ENCODE measurements at regions not wholly inside any gene's neighbourhood (a gene's known extent, or its start where the extent isn't known, plus 50 kb on each side); places are given as distances from the start of the nearest gene placed in this dataset.
A peak's percentile ranks its signal among the peaks of the same experiment; 100 is the strongest.

- no peak for TF ChIP-seq FOXP2 (optimal IDR thresholded peaks at IDR 0.05; ENCODE audit: control extremely low read depth, extremely low read length, insufficient read depth)
- no peak for TF ChIP-seq POLR2AphosphoS5 (IDR thresholded peaks at IDR 0.05; ENCODE audit: borderline replicate concordance, low read depth, low read length)
- TF ChIP-seq EZH2 (IDR thresholded peaks at IDR 0.05): no peak
- H3K27ac ChIP-seq: peak overlapping the region; percentile 27; the same call in 1 of the 2 replicates
- H3K4me3 ChIP-seq: no peak overlapping the region; the same call in 1 of the 2 replicates
- no peaks in the 10 kb centered on the region for H3K36me3 ChIP-seq (ENCODE audit: insufficient read depth, low read length)
- no peak overlapping the region for H3K9ac ChIP-seq (ENCODE audit: insufficient read length)
- no peaks in the 10 kb centered on the region for H3K9me3 ChIP-seq (ENCODE audit: low read depth, low read length)
- DNase-seq (ENCODE audit: low read depth, low spot score): peak; percentile 69
Observed at GRCh38 chr2:45177870-45178269, 168.6 kb upstream of the SIX2 start.

GRCh38 chr2:45176390-45176789 is 167.1 kb upstream of the SIX2 start:
- Histone ChIP-seq H3K4me3 (no peak overlapping the region), H3K27ac (no peak overlapping the region), H3K9me3 (ENCODE audit: low read depth, low read length) (no peaks in the 10 kb centered on the region), H3K36me3 (ENCODE audit: insufficient read depth, low read length) (no peaks in the 10 kb centered on the region), H3K9ac (ENCODE audit: insufficient read length) (no peak overlapping the region)
- no peak for DNase-seq (ENCODE audit: low read depth, low spot score)
- no peak for TF ChIP-seq POLR2AphosphoS5 (IDR thresholded peaks at IDR 0.05; ENCODE audit: borderline replicate concordance, low read depth, low read length)
- no peak for TF ChIP-seq FOXP2 (optimal IDR thresholded peaks at IDR 0.05; ENCODE audit: control extremely low read depth, extremely low read length, insufficient read depth)
- TF ChIP-seq EZH2 (IDR thresholded peaks at IDR 0.05): no peak

GRCh38 chr2:45173513-45173912 is 164.3 kb upstream of the SIX2 start:
- TF ChIP-seq FOXP2 (optimal IDR thresholded peaks at IDR 0.05; ENCODE audit: control extremely low read depth, extremely low read length, insufficient read depth) (no peak), POLR2AphosphoS5 (IDR thresholded peaks at IDR 0.05; ENCODE audit: borderline replicate concordance, low read depth, low read length) (no peak), EZH2 (IDR thresholded peaks at IDR 0.05) (no peak)
- Histone ChIP-seq H3K36me3 (ENCODE audit: insufficient read depth, low read length) (no peaks in the 10 kb centered on the region), H3K9ac (ENCODE audit: insufficient read length) (no peak overlapping the region), H3K4me3 (no peak overlapping the region), H3K27ac (no peak overlapping the region), H3K9me3 (ENCODE audit: low read depth, low read length) (no peaks in the 10 kb centered on the region)
- DNase-seq (ENCODE audit: low read depth, low spot score): no peak

GRCh38 chr2:45172760-45173392 is 163.6 kb upstream of the SIX2 start:
- Histone ChIP-seq H3K9ac (ENCODE audit: insufficient read length) (no peak overlapping the region), H3K4me3 (no peak overlapping the region), H3K27ac (no peak overlapping the region), H3K36me3 (ENCODE audit: insufficient read depth, low read length) (no peaks in the 10 kb centered on the region), H3K9me3 (ENCODE audit: low read depth, low read length) (no peaks in the 10 kb centered on the region)
- DNase-seq (ENCODE audit: low read depth, low spot score): no peak
- TF ChIP-seq POLR2AphosphoS5 (IDR thresholded peaks at IDR 0.05; ENCODE audit: borderline replicate concordance, low read depth, low read length) (no peak), EZH2 (IDR thresholded peaks at IDR 0.05) (no peak), FOXP2 (optimal IDR thresholded peaks at IDR 0.05; ENCODE audit: control extremely low read depth, extremely low read length, insufficient read depth) (no peak)

GRCh38 chr2:45172142-45172541 is 162.9 kb upstream of the SIX2 start:
- DNase-seq (ENCODE audit: low read depth, low spot score): no peak
- H3K36me3 ChIP-seq (ENCODE audit: insufficient read depth, low read length): no peaks in the 10 kb centered on the region
- H3K9me3 ChIP-seq (ENCODE audit: low read depth, low read length): no peaks in the 10 kb centered on the region
- no peak overlapping the region for H3K4me3 ChIP-seq
- no peak for TF ChIP-seq FOXP2 (optimal IDR thresholded peaks at IDR 0.05; ENCODE audit: control extremely low read depth, extremely low read length, insufficient read depth)
- TF ChIP-seq POLR2AphosphoS5 (IDR thresholded peaks at IDR 0.05; ENCODE audit: borderline replicate concordance, low read depth, low read length): no peak
- TF ChIP-seq EZH2 (IDR thresholded peaks at IDR 0.05): no peak
- no peak overlapping the region for H3K9ac ChIP-seq (ENCODE audit: insufficient read length)
- no peak overlapping the region for H3K27ac ChIP-seq

GRCh38 chr2:45171136-45171501 is 161.9 kb upstream of the SIX2 start:
- Histone ChIP-seq H3K36me3 (ENCODE audit: insufficient read depth, low read length) (no peaks in the 10 kb centered on the region), H3K4me3 (peak overlapping the region; percentile 8; the same call in 1 of the 2 replicates), H3K27ac (no peak overlapping the region), H3K9ac (ENCODE audit: insufficient read length) (peak overlapping the region; percentile 25), H3K9me3 (ENCODE audit: low read depth, low read length) (no peaks in the 10 kb centered on the region)
- TF ChIP-seq POLR2AphosphoS5 (IDR thresholded peaks at IDR 0.05; ENCODE audit: borderline replicate concordance, low read depth, low read length): no peak
- TF ChIP-seq EZH2 (IDR thresholded peaks at IDR 0.05): no peak
- no peak for TF ChIP-seq FOXP2 (optimal IDR thresholded peaks at IDR 0.05; ENCODE audit: control extremely low read depth, extremely low read length, insufficient read depth)
- DNase-seq (ENCODE audit: low read depth, low spot score): peak; percentile 8

GRCh38 chr2:45170191-45171135 is 161.2 kb upstream of the SIX2 start:
- no peaks in the 10 kb centered on the region for H3K9me3 ChIP-seq (ENCODE audit: low read depth, low read length)
- no peaks in the 10 kb centered on the region for H3K36me3 ChIP-seq (ENCODE audit: insufficient read depth, low read length)
- H3K9ac ChIP-seq (ENCODE audit: insufficient read length): no peak overlapping the region
- TF ChIP-seq EZH2 (IDR thresholded peaks at IDR 0.05) (no peak), FOXP2 (optimal IDR thresholded peaks at IDR 0.05; ENCODE audit: control extremely low read depth, extremely low read length, insufficient read depth) (no peak), POLR2AphosphoS5 (IDR thresholded peaks at IDR 0.05; ENCODE audit: borderline replicate concordance, low read depth, low read length) (no peak)
- H3K27ac ChIP-seq: no peak overlapping the region
- peak overlapping the region; percentile 8; the same call in 1 of the 2 replicates for H3K4me3 ChIP-seq
- DNase-seq (ENCODE audit: low read depth, low spot score): no peak
